ENCODE measurements at regions not wholly inside any gene's neighbourhood (a gene's known extent, or its start where the extent isn't known, plus 50 kb on each side); places are given as distances from the start of the nearest gene placed in this dataset.

- DNase-seq (ENCODE audit: low spot score), result no peak
These were observed 87.6 kb upstream of the TAF1B start for GRCh38 chr2:9755638-9756037.

GRCh38 chr2:9756692-9757250 lies 86.5 kb upstream of the TAF1B start:
- no peak for DNase-seq (ENCODE audit: low spot score)

- no peak for DNase-seq (ENCODE audit: low spot score)
These were observed 85.6 kb upstream of the TAF1B start for GRCh38 chr2:9757501-9758264.

- no peak for DNase-seq (ENCODE audit: low spot score)
These were observed 84.5 kb upstream of the TAF1B start for GRCh38 chr2:9758741-9759140.

GRCh38 chr2:9760069-9760901 lies 83.0 kb upstream of the TAF1B start:
- DNase-seq (ENCODE audit: low spot score), result no peak

GRCh38 chr2:9760902-9761228 lies 82.4 kb upstream of the TAF1B start:
- no peak for DNase-seq (ENCODE audit: low spot score)

- DNase-seq (ENCODE audit: low spot score), result no peak
These were observed 81.7 kb upstream of the TAF1B start for GRCh38 chr2:9761577-9761976.

- no peak for DNase-seq (ENCODE audit: low spot score)
These were observed 81.1 kb upstream of the TAF1B start for GRCh38 chr2:9762164-9762563.

GRCh38 chr2:9762941-9763340 lies 80.3 kb upstream of the TAF1B start:
- DNase-seq (ENCODE audit: low spot score), result no peak

- DNase-seq (ENCODE audit: low spot score), result no peak
These were observed 79.7 kb upstream of the TAF1B start for GRCh38 chr2:9763356-9764152.

GRCh38 chr2:9764153-9764778 lies 79.0 kb upstream of the TAF1B start:
- DNase-seq (ENCODE audit: low spot score), result no peak

- no peak for DNase-seq (ENCODE audit: low spot score)
These were observed 77.4 kb upstream of the TAF1B start for GRCh38 chr2:9765611-9766531.

GRCh38 chr2:9767656-9768281 lies 75.5 kb upstream of the TAF1B start:
- DNase-seq (ENCODE audit: low spot score), result no peak

GRCh38 chr2:9768388-9768787 lies 74.9 kb upstream of the TAF1B start:
- DNase-seq (ENCODE audit: low spot score), result no peak

- no peak for DNase-seq (ENCODE audit: low spot score)
These were observed 73.9 kb upstream of the TAF1B start for GRCh38 chr2:9769171-9770005.

GRCh38 chr2:9770006-9770307 lies 73.3 kb upstream of the TAF1B start:
- DNase-seq (ENCODE audit: low spot score), result no peak

GRCh38 chr2:9770308-9771100 lies 72.8 kb upstream of the TAF1B start:
- no peak for DNase-seq (ENCODE audit: low spot score)

- DNase-seq (ENCODE audit: low spot score), result no peak
These were observed 72.2 kb upstream of the TAF1B start for GRCh38 chr2:9771101-9771449.

Data from mesenteric fat pad (tissue), 1 donor.